ENCODE measurements at regions not wholly inside any gene's neighbourhood (a gene's known extent, or its start where the extent isn't known, plus 50 kb on each side); places are given as distances from the start of the nearest gene placed in this dataset.

DNA sequence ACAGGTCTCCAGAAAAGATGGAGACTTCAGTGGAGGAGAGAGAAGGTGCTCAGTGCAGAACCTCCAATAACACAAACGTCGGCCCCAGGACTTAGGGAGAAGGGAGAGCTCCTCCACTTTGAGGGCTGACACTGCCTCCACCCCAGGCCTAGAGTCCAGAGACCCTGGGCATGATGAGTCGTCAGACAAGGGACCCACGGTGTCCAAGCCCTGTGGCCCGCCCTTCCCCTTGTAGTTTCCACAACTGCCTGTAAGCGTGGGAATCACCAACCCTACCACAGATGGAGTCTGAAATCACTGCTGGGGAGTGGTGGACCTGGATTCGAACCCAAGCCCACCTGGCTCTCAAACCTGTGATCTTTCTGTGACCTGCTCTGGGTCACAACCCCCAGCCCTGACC is 281.1 kb downstream of the NPHP4 start:
- no peak for DNase-seq

DNA sequence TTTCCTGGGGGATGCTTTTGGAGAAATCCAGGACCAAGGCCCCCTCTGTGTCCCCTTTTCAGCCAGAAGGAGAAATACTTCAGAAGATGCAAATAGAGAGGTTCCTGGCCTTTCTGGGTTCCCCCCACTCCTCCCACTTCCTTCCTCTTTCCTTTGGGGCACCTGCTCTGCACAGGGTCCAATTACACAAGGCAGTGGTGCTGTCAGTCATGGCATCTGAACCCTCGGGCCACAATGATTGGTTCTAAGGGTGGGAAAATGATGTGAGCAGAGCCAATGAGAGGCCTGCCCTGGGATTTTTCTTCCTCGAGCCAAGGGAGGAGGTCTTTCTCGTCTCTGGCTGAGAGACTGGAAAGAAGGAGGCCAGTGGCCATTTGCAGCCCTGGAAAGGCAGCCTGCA is 282.2 kb downstream of the NPHP4 start:
- no peak for DNase-seq

DNA sequence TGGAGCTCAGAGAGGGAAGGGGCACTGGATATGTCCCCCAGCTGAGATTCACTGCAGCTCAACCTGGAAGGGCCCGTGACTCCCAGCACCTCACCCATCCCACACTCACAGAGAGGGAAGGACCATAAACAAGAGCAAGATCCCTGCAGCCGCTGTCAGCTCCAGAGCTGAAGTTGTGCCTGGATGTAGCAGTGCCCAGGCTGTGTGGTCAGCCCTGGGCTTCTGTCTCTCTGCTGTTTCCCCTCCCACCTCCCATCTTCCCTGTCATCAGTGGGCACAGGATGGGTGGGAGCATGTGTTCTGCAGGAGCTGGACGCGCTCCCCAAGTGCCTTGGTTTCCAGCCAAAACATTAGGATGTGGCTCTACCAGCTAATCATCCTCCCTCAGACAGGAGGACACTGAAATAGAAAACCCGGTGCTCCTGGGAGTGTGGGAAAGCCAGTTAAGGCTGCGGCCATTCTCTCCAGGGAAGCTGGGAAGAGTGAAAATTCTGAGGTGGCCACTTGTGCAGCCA is 282.7 kb downstream of the NPHP4 start:
- no peak for DNase-seq

DNA sequence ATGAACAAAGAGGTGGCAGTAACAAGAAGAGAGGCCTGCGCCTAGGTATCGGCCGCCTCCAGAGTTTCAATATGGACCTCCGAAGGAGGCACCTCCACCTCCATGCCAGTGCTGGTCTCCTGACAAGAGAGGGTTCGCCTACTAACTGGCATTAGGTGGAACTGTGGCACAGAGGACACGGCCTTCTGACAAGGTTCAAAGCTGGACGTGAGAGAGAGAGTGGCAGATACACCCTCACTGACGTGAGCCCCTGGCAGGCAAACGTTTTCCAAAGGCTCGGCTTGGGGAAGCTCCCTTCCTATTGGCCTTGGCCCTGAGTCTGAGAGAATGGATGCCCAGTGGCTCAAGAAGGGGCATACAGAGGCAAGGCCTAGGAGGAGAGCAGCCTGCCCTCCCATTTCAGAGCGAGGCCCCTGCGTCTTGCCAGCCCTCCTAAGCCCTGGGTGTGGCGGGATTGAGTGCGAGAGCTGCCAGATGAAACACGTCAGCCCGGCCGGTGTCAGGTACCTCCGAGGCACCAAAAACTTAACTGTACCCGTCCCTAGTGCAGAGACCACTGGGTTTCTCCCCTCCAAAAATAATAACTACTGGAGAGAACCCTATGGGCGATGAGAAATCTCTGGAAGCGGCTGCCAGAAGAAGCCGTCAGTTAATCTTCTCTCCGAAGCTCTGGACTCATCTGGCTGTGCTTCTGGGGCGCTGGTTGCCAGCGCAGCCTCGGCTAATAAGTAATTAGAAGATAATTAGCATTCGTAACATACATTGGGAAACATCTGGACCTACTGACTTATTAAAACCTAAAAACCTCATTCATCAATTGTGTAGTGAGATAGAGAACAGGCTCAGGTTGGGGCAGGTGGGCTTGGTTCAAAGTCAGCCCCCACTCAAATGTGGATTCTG is 283.6 kb downstream of the NPHP4 start:
- DNase-seq: no peak

DNA sequence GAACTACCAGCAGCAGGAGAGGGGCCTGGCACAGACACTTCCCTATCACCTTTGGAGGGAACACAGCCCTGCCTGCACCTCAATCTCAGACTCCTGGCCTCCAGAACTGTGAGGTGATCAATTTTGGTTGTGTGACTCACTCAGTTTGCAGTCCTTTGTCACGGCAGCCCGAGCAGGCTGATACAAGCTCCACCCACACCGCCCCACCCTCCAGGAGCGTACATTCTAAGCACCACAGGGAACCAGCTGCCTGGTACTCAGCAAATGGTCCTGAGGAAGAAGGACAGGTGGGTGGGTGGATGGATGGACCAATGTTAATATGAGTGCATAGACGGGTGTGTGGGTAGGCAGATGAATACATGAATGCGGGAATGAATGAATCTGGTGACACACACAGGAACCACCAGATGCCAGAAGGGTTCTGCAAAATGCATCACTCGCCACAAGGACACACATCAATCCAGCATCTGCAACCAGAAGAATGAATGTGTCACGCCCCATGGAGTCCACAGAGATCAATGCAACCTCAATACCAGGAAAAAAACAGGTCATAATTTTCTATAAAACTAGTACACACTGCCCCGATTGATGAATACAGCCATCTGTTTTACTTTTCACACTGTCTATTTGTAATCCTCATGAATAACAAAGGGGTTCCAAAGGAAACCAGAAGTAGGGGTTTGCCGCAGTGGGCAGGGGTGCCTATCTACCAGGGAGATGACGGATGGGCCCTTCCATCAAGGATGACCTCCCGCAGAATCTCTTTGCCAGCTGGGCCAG is 284.5 kb downstream of the NPHP4 start:
- DNase-seq: no peak

DNA sequence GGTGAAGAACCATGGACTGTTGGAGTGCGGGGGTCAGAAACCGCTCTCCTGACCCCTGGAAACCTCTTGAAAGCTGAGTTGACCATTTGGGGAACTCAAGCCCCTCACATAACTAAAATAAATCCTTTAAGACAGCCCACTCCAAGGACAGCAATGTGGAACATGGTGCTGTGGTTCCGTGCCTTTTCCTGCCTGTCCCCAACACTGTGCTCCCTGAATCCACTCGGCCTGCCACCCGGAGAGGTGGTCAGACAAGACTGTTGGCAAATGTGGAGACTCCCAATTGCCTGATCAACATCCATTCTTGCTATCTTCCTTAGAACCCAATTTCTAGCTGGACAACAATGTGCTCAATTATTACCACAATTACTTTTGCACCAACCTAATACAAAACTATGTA is 286.0 kb downstream of the NPHP4 start:
- no peak for DNase-seq

DNA sequence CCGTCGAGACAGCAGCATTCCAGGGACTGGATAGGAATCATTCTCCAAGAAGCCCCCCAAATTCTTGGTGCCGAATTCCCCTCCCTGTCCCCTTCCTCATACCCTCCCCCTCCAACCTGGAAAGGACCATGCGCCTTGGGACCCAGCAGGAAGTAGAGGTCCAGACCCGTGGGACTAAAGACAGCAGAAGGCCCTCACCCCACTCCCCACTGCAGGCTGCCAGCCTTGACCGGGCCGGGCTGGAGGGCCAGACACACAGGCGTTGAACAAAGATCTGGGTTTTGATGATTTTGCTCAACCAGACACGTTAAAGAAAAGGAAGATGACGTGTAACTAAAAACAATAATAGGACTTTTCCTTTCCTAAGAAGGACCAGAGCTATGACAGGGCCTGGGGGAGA is 286.5 kb downstream of the NPHP4 start:
- DNase-seq: no peak

DNA sequence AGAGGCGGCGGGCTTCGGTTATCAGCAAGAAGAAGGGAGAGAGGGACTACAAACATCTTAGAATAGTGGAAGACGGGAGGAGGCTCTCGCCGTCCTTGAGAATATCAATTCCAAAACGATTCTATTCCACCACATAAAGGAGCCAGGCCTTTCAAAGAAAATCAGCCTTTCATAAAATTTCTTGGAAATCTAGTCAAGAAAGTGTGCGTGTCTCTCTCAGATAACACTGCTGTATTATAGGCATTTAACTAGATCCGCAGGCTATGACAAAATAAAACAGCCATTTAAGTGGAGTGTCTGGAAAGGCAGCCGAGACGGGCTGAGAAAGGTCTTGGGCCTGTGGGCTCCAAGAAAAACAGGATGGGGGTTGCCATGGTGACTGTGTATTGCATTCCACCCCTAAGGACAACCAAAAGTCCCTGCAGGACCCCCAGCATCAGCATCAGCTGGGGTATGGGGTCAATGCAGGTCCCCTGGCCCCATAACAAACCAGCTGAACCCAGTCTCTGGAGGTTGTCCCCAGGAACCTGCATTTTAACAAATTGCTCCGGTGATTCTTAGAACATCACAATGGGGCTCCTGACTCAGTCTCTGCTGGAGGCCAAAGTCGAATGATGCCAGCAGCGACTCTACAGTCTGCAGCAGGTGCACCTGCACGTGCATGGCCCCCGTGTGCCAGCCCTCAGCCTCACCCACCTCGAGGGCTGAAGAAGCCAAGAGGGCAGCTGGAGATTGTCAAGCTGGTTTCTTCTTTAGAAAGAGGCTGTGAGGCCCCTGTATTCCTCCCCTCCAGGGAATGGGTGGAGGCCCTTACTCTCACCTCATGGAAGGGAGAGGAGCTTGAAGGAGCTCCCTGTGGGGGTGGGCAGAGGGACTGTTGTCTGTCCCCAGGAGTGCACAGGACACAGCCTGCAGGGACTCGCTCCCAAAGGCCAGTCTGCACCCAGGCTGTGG is 287.4 kb downstream of the NPHP4 start:
- no peak for DNase-seq

DNA sequence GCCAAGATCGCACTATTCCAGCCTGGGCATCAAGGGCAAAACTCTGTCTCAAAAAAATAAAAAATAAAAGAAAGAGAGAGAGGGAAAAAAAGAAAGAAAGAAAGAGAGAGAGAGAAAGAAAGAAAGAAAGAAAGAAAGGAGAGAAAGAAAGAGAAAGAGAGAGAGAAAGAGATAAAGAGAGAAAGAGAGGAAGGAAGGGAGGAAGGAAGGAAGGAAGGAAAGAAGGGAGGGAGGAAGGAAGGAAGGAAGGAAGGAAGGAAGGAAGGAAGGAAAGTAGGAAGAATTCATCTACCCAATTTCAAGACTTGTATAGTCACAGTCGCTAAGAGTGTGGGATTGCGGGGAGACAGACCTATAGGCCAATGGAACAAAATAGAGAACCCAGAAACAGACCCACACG is 290.6 kb downstream of the NPHP4 start:
- no peak for DNase-seq

DNA sequence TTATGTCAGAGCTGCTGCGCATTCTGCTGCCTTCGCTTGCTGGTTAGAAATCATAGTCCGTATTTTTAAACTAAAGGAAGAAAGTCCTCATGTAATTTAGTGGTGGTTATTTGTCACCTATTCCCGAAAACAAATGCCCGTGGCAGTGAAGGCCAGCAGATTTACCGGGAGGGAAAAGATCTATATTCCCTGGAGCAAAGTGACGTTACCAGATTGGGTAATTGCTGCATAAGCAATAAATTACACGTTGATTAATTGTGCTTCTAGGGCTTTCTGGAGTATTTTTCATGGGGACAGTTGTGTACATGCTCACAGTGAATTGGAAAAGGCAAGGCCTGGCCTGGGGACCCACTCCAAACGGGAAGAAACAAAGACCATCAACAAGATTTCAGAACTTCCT is 298.7 kb downstream of the NPHP4 start:
- no peak for DNase-seq

DNA sequence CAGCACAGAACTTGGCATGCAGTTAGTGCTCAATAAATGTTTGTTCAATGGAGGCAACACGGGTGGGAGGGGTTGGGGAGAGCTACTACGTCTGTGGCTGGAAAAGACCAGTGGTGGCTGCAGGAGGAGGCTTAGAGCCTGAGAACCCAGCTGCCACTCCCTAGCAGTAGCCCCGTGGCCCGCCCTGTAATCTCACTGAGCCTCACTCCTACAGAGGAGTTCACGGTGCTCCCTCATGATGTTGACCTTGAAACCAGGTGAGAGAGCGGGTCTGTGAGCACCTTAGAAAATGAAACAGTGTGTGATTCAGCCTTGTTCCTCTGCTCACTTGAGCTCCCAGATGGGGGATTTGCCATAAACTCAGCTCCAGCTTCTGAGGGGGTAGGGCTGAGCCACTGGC is 299.6 kb downstream of the NPHP4 start:
- DNase-seq: no peak

DNA sequence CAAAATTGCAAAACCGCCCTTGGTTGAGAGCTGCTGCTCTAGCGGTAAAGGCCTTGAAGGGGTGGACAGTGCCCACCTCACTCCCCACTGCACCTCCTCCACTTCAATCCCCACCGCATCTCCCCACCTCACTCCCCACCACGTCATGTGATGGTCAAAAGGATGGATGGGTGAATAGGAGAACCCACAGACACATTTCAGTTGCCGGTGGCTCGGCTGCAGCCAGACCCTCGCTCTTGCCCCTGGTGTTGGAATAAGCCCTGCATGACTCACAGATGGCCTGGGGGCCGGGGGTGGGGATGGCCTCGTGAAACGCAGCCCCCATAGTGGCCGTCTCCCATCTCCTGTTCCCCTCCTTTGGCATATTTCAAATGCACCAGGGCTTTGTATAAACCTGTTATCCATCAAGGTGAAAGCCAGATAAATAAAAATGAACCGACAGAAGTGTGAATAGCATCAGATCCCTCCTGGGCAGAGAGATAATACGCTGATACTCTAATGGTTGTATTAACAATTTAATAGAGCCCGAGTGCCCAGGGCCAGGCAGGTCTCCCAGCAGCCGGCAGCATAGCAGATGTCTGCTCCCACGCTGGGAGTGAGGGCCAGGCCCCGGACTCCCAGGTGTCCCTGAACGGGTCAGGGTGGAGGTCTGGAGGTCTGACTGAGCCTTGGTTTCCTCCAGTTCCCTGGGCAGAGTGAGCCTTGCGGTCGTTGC is 300.3 kb downstream of the NPHP4 start:
- DNase-seq: no peak

DNA sequence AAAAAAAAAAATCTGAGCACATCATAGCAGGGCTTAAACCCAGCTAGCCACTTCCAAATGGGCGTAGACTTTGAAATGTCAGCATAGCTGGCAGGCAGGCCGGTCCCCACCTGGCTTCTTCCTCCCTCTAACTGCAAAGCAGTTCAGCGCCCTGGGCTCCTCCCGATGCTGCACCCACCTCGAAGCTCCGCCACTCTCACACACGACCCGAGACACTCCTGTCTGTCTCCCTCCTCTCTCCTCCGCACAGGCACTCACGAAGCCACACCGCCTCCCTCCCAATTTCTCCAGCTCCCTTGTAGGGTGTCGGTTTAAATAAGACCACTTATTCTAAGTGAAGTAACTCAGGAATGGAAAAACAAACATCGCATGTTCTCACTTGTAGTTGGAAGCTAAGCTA is 301.3 kb downstream of the NPHP4 start:
- no peak for DNase-seq

DNA sequence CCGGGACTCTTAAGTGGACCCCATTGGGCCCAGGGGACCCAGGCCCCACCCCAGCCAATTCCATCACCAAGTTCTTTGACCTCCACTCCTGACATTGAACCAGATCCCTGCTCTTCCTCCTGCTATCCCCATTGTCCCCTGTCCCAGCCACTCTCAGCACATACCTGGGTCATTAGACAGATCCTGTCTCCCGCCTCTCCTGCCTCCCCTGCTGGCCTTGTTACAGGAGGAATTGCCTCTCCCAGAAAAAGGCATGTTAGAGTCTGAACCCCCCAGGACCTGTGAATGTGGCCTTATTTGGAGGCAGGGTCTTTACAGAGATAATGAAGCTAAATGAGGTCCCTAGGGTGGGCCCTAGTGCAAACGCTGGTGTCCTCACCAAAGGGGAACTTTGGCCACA is 301.9 kb downstream of the NPHP4 start:
- DNase-seq: no peak

DNA sequence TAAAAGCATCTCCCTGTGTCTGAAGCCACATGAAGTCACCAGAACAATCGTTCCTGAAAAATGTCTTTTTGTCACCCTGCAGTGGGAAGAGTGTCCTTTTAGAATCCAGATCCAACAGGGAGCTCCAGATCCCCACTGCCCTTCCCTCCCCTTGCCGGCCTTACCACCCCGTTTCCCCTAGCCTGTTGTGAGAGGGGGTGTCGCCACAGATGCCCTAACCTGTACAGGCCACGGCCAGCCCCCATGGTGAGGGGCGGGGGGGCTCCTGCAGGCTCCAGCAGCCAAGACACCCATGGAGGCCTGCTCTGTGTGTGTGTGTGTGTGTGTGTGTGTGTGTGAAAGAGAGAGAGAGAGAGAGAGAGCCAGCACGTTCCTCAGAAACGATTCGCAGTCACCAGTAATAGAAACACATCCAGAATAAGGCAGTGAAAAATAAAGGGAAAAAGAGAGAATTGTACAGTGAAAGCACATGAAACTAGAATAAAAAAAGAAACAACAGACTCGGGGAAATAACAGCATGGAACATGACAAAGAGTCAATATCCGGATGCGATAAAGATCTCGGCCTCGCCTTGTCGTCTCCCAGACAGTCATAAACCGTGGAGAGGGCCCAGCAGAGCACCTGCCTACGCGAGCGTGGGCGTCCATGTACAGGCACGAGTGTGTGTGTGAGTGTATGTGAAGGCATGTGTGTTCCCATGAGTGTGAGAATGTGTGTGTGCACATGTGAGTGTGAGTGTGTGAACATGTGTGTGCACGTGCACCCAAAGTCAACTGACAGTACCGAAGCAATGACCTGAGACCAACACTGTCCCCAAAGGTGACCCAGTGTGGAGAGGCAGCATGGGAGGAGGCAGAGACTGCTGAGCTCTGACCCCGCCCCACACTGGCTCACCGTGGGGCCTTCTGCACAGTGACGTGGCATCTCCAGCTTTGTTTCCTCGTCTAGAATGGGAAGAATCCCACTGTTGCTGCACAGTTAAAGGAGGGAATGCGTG is 303.8 kb downstream of the NPHP4 start:
- no peak for DNase-seq

DNA sequence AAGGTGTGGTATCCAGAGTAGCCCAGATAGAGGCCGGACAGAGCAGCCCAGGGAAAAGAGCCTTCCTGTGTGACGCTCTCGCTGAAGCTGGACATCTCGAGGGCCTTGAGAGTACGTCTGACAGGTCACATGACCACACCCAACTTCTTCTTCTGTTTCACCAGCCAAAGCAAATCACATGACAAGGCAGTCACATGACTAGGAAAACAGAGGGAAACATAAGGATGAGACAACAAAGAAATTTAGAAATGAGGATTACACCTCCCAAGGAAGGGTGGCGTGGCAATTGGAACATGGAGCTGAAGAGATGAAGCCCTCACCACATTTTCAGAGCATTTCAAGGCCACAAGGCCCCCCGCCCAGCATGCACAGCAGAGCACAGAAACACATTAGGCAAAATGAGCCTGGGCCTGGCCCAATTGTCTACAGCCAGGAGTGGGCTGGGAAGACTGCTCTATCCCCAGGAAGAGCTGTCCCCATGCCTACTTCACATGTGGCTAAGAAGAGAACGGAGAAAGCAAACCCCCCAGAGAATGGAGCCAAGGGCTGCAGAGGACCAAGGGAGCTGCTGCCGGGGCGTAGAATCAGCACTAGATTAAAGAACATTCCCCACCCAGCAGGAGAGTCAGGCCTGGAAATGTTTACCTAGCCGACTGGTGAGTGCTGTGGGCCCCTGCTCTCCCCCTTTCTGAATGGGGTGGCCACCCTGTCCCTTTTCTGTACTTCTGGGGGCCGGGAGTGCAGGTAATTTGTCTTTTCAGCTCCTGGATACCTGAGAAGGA is 305.1 kb downstream of the NPHP4 start:
- no peak for DNase-seq

DNA sequence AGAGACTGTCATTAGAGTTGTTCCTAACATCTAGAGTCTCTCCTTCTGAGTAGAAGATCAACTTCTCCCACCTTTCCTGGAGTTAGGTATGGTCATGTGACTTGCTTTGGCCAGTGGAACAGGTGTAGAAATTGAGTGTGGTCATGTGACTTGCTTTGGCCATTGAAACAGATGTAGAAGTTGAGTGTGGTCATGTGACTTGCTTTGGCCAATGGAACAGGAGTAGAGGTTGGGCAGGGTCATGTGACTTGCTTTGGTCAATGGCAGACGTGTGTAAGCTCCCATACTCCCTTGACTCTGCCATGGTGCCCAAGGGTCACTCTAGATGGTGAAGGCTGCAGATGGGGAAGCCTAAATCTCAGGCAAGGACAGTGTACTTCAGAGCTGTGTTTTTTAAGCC is 306.0 kb downstream of the NPHP4 start:
- no peak for DNase-seq

DNA sequence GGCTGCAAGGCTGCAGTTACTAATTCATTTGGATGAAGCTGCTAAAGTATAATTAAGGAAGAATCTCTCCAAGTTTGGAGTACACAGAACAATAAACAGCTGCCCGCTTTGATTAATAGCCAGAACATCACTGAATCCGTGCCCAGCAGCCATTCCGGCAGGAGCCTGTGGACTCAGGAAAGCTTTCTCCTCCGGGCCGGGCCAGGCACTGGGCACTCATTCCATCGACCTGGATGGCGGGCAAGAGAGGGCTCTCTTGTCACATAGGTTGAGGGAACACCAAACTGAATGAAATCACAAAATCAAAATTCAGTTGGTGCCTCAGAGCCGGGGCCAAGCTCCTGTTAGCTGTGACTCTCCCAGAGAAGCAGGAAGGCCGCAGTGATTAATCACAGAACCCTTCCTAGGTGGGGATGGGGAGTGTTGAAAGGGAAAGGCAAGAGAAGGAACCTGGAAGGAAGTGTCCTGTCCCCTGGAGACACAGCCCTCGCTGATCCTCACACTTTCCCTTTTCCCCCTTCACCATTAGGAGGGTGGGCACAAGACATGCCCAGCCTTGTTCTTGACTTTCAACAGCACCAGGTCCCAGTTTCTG is 306.7 kb downstream of the NPHP4 start:
- DNase-seq: no peak

DNA sequence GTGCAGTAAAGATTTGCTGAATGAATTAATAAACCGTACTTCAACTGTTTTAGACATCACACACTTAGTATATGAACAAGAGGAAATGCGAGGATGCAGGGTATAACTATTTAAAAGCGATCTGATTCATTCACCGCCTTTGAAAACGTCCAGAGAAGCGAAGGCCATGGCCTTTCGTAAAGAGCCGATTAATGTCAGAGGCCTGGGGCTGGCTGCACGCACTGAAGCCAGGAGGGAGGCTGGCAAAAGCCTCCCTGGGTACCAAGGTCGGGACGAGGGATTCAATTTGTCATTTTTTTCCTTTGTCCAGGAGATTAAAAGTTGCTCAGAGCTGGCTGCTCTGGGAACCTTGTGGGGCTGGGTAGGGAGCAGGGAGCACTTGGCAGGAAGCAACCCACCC is 307.4 kb downstream of the NPHP4 start:
- DNase-seq: no peak

DNA sequence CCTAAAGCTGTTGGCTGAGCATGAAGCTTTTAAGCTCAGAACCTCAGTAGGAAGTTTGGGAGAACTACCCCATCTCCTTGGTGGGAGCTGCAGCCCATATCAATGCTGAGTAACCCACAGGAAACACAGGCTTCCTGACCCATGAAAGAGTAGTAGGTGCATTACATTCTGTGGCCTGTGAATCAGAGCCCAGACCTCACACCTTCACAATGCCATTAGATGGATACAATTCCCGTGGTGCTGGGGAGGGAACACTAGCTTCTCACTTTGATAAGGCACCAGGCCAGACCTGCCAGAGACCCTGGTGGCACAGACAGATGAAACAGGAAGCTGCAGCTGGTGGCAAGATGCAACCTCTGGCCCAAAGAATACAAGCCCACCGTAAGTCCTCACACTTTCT is 308.8 kb downstream of the NPHP4 start:
- DNase-seq: no peak

Data from NCI-H1105 (cell line).